Sigmoid colon (tissue), 4 donors: ENCODE measurements at regions not wholly inside any gene's neighbourhood (a gene's known extent, or its start where the extent isn't known, plus 50 kb on each side); places are given as distances from the start of the nearest gene placed in this dataset.

Experiments
- POLR2A ChIP-seq, 2 donors: fragments of 450-650 bp; IDR thresholded peaks; one replicate each; pipeline ENCODE4 v1.6.1; 2016; ENCODE audit warnings: antibody characterized with exemption in 2 of 2, mild to moderate bottlenecking in 2 of 2, moderate library complexity in 2 of 2
- POLR2AphosphoS5 ChIP-seq, 4 donors: sonication (generic); formaldehyde crosslinking; IDR thresholded peaks; one replicate each; pipeline ENCODE4 v1.6.1; 2017; ENCODE audit warnings: antibody characterized with exemption in 4 of 4
- TF ChIP-seq, protein P1 (sequence below), 4 experiments: fragments of 450-650 bp in 3 of 4; fragments of 200-600 bp in 1 of 4; IDR thresholded peaks; one replicate each; pipeline ENCODE4 v1.5.1; 2016 to 2019; ENCODE audit warnings: antibody characterized with exemption in 4 of 4, mild to moderate bottlenecking in 3 of 4, moderate library complexity in 2 of 4

DNA sequence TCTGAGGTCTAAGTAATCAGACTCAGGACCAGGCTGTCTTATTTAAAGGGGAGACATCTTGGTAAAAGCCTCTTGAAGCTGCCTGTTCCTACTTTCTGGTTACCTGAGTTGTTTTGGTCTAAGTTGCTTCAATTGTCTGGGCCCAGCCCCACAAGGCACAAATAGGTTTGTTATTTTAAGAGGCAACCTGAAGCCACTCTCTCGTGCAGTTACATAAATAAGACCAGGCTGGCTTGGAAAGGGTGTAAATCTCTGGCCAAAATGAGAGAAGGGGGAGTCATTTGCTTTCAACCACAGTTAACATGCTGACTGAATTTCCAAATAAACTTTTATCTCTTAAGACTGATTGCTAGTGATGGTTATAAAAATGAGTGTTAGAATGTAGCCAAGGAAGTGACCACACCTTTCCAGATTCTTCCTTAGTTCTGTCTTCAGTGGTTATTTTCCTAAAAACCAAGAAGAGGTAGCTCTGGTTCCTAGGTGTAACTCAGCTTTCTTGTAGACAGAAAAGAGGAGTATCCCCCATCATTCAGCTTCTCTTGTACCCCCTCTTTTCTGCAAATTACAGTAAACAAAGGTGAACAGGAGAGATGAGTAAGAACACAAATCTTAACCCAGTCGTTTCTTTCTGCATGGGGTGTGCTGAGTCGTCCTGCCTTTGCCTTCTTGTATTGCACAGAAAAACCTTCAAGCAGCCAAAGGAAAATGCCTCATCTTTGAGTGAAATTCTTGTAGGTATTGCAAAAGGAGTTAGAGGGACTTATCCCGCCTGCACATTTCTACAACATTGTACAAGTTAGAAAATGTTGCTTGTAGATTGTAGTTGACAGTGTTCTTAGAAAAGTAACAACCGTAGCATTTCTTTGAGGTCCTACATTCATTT is 161.5 kb upstream of the NT5C1B start:
- TF ChIP-seq POLR2AphosphoS5 (IDR thresholded peaks at IDR 0.05): no peak
- TF ChIP-seq, protein P1, sequence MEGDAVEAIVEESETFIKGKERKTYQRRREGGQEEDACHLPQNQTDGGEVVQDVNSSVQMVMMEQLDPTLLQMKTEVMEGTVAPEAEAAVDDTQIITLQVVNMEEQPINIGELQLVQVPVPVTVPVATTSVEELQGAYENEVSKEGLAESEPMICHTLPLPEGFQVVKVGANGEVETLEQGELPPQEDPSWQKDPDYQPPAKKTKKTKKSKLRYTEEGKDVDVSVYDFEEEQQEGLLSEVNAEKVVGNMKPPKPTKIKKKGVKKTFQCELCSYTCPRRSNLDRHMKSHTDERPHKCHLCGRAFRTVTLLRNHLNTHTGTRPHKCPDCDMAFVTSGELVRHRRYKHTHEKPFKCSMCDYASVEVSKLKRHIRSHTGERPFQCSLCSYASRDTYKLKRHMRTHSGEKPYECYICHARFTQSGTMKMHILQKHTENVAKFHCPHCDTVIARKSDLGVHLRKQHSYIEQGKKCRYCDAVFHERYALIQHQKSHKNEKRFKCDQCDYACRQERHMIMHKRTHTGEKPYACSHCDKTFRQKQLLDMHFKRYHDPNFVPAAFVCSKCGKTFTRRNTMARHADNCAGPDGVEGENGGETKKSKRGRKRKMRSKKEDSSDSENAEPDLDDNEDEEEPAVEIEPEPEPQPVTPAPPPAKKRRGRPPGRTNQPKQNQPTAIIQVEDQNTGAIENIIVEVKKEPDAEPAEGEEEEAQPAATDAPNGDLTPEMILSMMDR (IDR thresholded peaks at IDR 0.05): no peak
- TF ChIP-seq POLR2A (IDR thresholded peaks at IDR 0.05): no peak
